ENCODE measurements at regions not wholly inside any gene's neighbourhood (a gene's known extent, or its start where the extent isn't known, plus 50 kb on each side); places are given as distances from the start of the nearest gene placed in this dataset.

DNA sequence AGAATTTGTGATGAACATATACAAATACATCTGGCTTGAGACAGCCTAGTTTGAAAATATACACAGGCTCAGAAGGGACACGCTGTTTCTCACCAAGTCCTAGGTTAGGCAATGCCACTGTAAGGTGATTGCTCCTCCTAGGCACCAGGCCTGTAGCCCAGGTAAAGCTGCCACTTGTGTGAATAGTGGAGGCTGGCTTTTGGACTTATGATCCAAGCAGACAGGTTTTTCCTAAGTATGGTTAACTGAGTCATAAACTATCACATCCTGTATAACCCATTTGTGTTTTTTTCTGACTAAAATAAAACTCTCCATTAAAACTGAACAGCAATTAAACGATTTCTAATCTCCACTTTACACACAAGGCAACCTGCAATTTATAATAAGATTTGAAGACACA lies 81.0 kb downstream of the SEMA4F start:
- no peak overlapping the region for H3K27ac Mint-ChIP-seq
- H3K27me3 Mint-ChIP-seq = peaks cover 26% of the 10 kb centered on the region
- Histone ChIP-seq H3K4me1 (ENCODE audit: control insufficient read depth, insufficient read depth, low read length, poor library complexity, severe bottlenecking) (no peaks in the 10 kb centered on the region), H3K4me3 (ENCODE audit: low read depth, low read length) (no peak overlapping the region), H3K9me3 (ENCODE audit: control insufficient read depth in 2 of 2, low read length in 2 of 2) (peaks cover 0 to 7% of the 10 kb centered on the region in 2 experiments), H3K27me3 (ENCODE audit: control insufficient read depth, insufficient read depth, low read length) (peaks cover 24% of the 10 kb centered on the region), H3K27ac (ENCODE audit: insufficient read depth, low read length, poor library complexity, severe bottlenecking) (no peak overlapping the region), H3K36me3 (ENCODE audit: control insufficient read depth, insufficient read depth, low read length) (no peaks in the 10 kb centered on the region)
- no peak for DNase-seq
- H3K4me3 Mint-ChIP-seq = no peak overlapping the region
- no peak for ATAC-seq (ENCODE audit: low read depth in 2 of 2)
- peaks cover 6% of the 10 kb centered on the region for H3K36me3 Mint-ChIP-seq
- H3K4me1 Mint-ChIP-seq = peaks cover 0 to 3% (median 0%) of the 10 kb centered on the region in 4 donors
- H3K9me3 Mint-ChIP-seq = peaks cover 0 to 12% (median 7%) of the 10 kb centered on the region in 7 donors

DNA sequence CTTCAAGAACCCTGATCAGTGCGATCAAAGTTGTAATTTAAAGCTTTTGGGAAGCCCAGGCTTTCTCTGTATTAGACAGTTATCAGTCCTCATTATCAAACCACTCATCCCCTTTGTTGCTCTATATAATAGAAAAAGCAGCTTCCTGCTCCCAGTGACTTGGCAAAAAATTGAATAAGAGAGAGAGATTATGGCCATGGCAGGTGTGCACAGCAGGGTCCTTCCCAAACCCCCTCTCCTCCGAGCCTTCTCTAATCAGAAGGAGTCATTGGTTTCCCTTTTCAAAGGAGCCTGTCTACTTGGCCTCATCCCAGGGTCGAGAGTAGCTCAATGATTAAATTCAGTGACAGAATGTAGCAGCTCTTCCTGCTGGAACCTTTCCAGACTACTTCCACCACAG lies 81.5 kb downstream of the SEMA4F start:
- Mint-ChIP-seq H3K4me3 (no peak overlapping the region), H3K27ac (no peak overlapping the region), H3K27me3 (peaks cover 22% of the 10 kb centered on the region), H3K4me1 (peaks cover 0 to 3% (median 0%) of the 10 kb centered on the region in 4 donors), H3K36me3 (peaks cover 6% of the 10 kb centered on the region), H3K9me3 (peaks cover 0 to 12% (median 7%) of the 10 kb centered on the region in 7 donors)
- H3K27ac ChIP-seq (ENCODE audit: insufficient read depth, low read length, poor library complexity, severe bottlenecking) = no peak overlapping the region
- H3K36me3 ChIP-seq (ENCODE audit: control insufficient read depth, insufficient read depth, low read length) = no peaks in the 10 kb centered on the region
- ATAC-seq (ENCODE audit: low read depth in 2 of 2) = no peak
- no peak overlapping the region for H3K4me3 ChIP-seq (ENCODE audit: low read depth, low read length)
- DNase-seq = no peak
- H3K9me3 ChIP-seq (ENCODE audit: control insufficient read depth in 2 of 2, low read length in 2 of 2) = peaks cover 0 to 7% of the 10 kb centered on the region in 2 experiments
- no peaks in the 10 kb centered on the region for H3K4me1 ChIP-seq (ENCODE audit: control insufficient read depth, insufficient read depth, low read length, poor library complexity, severe bottlenecking)
- H3K27me3 ChIP-seq (ENCODE audit: control insufficient read depth, insufficient read depth, low read length) = peaks cover 20% of the 10 kb centered on the region

DNA sequence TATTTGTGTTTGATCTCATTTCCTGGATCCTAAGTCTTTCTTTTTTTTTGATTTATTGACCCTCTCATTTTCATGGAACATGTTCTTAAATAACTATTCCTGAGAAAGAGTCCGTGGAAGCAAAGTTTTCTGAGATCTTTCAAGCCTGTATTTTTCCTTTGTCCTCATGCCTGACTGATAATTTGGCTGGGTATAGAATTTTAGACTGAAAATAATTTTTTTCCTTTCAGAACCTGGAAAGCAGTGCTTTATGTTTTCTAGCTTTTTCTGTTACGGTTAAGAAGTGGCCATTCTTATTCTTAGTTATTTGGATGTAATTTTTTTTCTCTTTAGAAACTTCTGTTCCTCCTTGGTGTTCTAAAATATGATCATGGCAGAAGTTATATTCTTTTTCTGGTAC lies 82.5 kb downstream of the SEMA4F start:
- no peak overlapping the region for H3K27ac Mint-ChIP-seq
- no peak overlapping the region for H3K4me3 ChIP-seq (ENCODE audit: low read depth, low read length)
- no peaks in the 10 kb centered on the region for H3K4me1 ChIP-seq (ENCODE audit: control insufficient read depth, insufficient read depth, low read length, poor library complexity, severe bottlenecking)
- peaks cover 0 to 7% of the 10 kb centered on the region in 2 experiments for H3K9me3 ChIP-seq (ENCODE audit: control insufficient read depth in 2 of 2, low read length in 2 of 2)
- no peak for ATAC-seq (ENCODE audit: low read depth in 2 of 2)
- peaks cover 0 to 11% (median 5%) of the 10 kb centered on the region in 7 donors for H3K9me3 Mint-ChIP-seq
- peaks cover 20% of the 10 kb centered on the region for H3K27me3 ChIP-seq (ENCODE audit: control insufficient read depth, insufficient read depth, low read length)
- peaks cover 15% of the 10 kb centered on the region for H3K27me3 Mint-ChIP-seq
- peaks cover 0 to 3% (median 0%) of the 10 kb centered on the region in 4 donors for H3K4me1 Mint-ChIP-seq
- H3K36me3 Mint-ChIP-seq = peaks cover 6% of the 10 kb centered on the region
- no peak for DNase-seq
- no peak overlapping the region for H3K27ac ChIP-seq (ENCODE audit: insufficient read depth, low read length, poor library complexity, severe bottlenecking)
- no peaks in the 10 kb centered on the region for H3K36me3 ChIP-seq (ENCODE audit: control insufficient read depth, insufficient read depth, low read length)
- no peak overlapping the region for H3K4me3 Mint-ChIP-seq

DNA sequence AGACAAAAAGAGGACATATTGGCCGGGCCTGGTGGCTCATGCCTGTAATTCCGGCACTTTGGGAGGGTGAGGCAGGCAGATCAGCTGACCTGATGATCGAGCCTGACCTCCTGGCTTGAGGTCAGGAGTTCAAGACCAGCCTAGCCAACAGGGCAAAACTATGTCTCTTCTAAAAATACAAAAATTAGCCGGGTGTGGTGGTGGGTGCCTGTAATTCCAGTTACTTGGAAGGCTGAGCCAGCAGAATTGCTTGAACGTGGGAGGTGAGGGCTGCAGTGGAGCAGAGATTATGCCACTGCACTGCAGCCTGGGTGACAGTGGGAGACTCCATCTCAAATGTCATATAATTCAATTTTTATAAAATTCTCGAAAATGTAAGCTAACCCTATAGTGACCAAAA lies 84.5 kb downstream of the SEMA4F start:
- Mint-ChIP-seq H3K27ac (no peak overlapping the region), H3K9me3 (peaks cover 0 to 12% (median 5%) of the 10 kb centered on the region in 7 donors), H3K4me3 (no peak overlapping the region), H3K4me1 (peaks cover 0 to 3% (median 0%) of the 10 kb centered on the region in 4 donors), H3K36me3 (peaks cover 6% of the 10 kb centered on the region), H3K27me3 (peaks cover 19% of the 10 kb centered on the region)
- ATAC-seq (ENCODE audit: low read depth in 2 of 2) (no peak), DNase-seq (no peak)
- Histone ChIP-seq H3K4me3 (ENCODE audit: low read depth, low read length) (no peak overlapping the region), H3K4me1 (ENCODE audit: control insufficient read depth, insufficient read depth, low read length, poor library complexity, severe bottlenecking) (no peaks in the 10 kb centered on the region), H3K9me3 (ENCODE audit: control insufficient read depth in 2 of 2, low read length in 2 of 2) (peaks cover 0 to 7% of the 10 kb centered on the region in 2 experiments), H3K27ac (ENCODE audit: insufficient read depth, low read length, poor library complexity, severe bottlenecking) (no peak overlapping the region), H3K27me3 (ENCODE audit: control insufficient read depth, insufficient read depth, low read length) (peaks cover 8% of the 10 kb centered on the region), H3K36me3 (ENCODE audit: control insufficient read depth, insufficient read depth, low read length) (no peaks in the 10 kb centered on the region)

DNA sequence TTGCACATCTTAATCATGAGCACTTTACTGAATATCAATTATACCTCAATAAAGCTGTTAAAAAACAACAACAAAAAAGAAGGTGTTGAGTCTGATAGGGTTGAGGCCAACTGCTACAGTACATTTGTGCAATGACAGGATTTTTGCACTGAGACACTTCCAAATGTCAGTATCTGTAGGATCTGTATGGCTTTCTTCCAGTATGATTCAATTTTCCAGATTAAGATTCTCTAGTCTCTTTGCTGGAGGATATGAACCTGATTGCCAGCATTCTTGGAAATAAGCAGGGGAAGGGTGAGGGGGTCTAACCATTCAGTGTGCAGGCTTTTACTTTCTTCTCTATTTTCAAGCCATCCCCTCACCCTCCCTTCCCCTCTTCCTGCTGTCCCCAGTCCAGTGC lies 85.1 kb downstream of the SEMA4F start:
- ATAC-seq (ENCODE audit: low read depth in 2 of 2) (no peak), DNase-seq (no peak)
- H3K36me3 Mint-ChIP-seq = peaks cover 6% of the 10 kb centered on the region
- Histone ChIP-seq H3K27me3 (ENCODE audit: control insufficient read depth, insufficient read depth, low read length) (peaks cover 8% of the 10 kb centered on the region), H3K9me3 (ENCODE audit: control insufficient read depth in 2 of 2, low read length in 2 of 2) (peaks cover 0 to 7% of the 10 kb centered on the region in 2 experiments), H3K27ac (ENCODE audit: insufficient read depth, low read length, poor library complexity, severe bottlenecking) (no peak overlapping the region), H3K4me3 (ENCODE audit: low read depth, low read length) (no peak overlapping the region), H3K4me1 (ENCODE audit: control insufficient read depth, insufficient read depth, low read length, poor library complexity, severe bottlenecking) (no peaks in the 10 kb centered on the region), H3K36me3 (ENCODE audit: control insufficient read depth, insufficient read depth, low read length) (no peaks in the 10 kb centered on the region)
- peaks cover 0 to 3% (median 0%) of the 10 kb centered on the region in 4 donors for H3K4me1 Mint-ChIP-seq
- no peak overlapping the region for H3K4me3 Mint-ChIP-seq
- peaks cover 19% of the 10 kb centered on the region for H3K27me3 Mint-ChIP-seq
- no peak overlapping the region for H3K27ac Mint-ChIP-seq
- peaks cover 0 to 12% (median 5%) of the 10 kb centered on the region in 7 donors for H3K9me3 Mint-ChIP-seq

DNA sequence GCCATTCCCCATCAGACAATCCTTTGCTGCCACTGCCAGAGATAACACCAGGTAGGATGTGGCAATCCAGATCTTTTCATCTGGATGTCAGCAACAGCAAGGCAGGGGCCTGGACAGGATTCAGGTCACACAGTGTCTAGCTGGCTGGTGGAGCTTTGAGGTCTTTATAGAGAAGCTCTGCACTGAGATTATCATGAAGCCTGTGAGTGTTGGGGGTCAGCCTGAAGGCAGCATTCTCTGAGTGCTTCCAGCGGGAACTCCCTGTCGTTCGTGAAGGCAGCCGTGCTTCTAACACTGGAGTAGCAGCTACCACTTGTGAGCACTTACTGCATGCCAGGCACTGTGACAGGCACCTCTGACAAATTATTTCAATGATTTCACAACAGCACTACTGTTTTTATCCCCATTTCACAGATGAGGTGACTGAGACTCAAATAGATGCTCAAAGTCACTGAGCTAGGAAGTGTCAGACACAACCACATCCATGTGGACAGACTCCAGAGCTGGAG lies 85.7 kb downstream of the SEMA4F start:
- no peak overlapping the region for H3K27ac ChIP-seq (ENCODE audit: insufficient read depth, low read length, poor library complexity, severe bottlenecking)
- H3K36me3 Mint-ChIP-seq = peaks cover 6% of the 10 kb centered on the region
- H3K4me1 Mint-ChIP-seq = peaks cover 0 to 3% (median 0%) of the 10 kb centered on the region in 4 donors
- H3K27ac Mint-ChIP-seq = no peak overlapping the region
- peaks cover 19% of the 10 kb centered on the region for H3K27me3 Mint-ChIP-seq
- peaks cover 0 to 12% (median 5%) of the 10 kb centered on the region in 7 donors for H3K9me3 Mint-ChIP-seq
- H3K9me3 ChIP-seq (ENCODE audit: control insufficient read depth in 2 of 2, low read length in 2 of 2) = peaks cover 0 to 7% of the 10 kb centered on the region in 2 experiments
- H3K36me3 ChIP-seq (ENCODE audit: control insufficient read depth, insufficient read depth, low read length) = no peaks in the 10 kb centered on the region
- ATAC-seq (ENCODE audit: low read depth in 2 of 2) (no peak), DNase-seq (no peak)
- H3K27me3 ChIP-seq (ENCODE audit: control insufficient read depth, insufficient read depth, low read length) = peaks cover 8% of the 10 kb centered on the region
- no peak overlapping the region for H3K4me3 Mint-ChIP-seq
- H3K4me1 ChIP-seq (ENCODE audit: control insufficient read depth, insufficient read depth, low read length, poor library complexity, severe bottlenecking) = no peaks in the 10 kb centered on the region
- no peak overlapping the region for H3K4me3 ChIP-seq (ENCODE audit: low read depth, low read length)

DNA sequence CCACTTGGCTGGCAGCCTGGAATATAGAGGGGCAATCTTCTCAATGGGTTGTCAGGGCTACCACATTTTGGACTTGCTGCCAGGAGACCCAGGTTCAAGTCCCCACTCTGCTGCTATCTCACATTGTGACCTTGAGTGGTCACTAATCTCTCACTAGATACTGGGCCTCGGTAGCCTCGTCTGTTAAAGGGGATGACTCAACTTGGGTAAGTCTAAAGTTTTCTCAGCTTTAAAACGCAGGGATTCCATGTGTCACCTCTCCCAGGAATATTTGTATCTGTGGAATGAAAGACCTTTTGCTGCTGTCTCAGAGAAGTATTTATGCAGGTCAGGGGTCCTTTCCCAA lies 86.3 kb downstream of the SEMA4F start:
- H3K4me1 ChIP-seq (ENCODE audit: control insufficient read depth, insufficient read depth, low read length, poor library complexity, severe bottlenecking) = no peaks in the 10 kb centered on the region
- H3K4me3 ChIP-seq (ENCODE audit: low read depth, low read length) = no peak overlapping the region
- Mint-ChIP-seq H3K4me3 (no peak overlapping the region), H3K36me3 (peaks cover 6% of the 10 kb centered on the region), H3K27ac (no peak overlapping the region), H3K9me3 (peaks cover 0 to 11% (median 5%) of the 10 kb centered on the region in 7 donors), H3K27me3 (peaks cover 19% of the 10 kb centered on the region), H3K4me1 (peaks cover 0 to under 1% (median 0%) of the 10 kb centered on the region in 4 donors)
- no peaks in the 10 kb centered on the region for H3K36me3 ChIP-seq (ENCODE audit: control insufficient read depth, insufficient read depth, low read length)
- DNase-seq = no peak
- H3K9me3 ChIP-seq (ENCODE audit: control insufficient read depth in 2 of 2, low read length in 2 of 2) = peaks cover 0 to 7% of the 10 kb centered on the region in 2 experiments
- peaks cover 5% of the 10 kb centered on the region for H3K27me3 ChIP-seq (ENCODE audit: control insufficient read depth, insufficient read depth, low read length)
- no peak overlapping the region for H3K27ac ChIP-seq (ENCODE audit: insufficient read depth, low read length, poor library complexity, severe bottlenecking)
- ATAC-seq (ENCODE audit: low read depth in 2 of 2) = no peak

DNA sequence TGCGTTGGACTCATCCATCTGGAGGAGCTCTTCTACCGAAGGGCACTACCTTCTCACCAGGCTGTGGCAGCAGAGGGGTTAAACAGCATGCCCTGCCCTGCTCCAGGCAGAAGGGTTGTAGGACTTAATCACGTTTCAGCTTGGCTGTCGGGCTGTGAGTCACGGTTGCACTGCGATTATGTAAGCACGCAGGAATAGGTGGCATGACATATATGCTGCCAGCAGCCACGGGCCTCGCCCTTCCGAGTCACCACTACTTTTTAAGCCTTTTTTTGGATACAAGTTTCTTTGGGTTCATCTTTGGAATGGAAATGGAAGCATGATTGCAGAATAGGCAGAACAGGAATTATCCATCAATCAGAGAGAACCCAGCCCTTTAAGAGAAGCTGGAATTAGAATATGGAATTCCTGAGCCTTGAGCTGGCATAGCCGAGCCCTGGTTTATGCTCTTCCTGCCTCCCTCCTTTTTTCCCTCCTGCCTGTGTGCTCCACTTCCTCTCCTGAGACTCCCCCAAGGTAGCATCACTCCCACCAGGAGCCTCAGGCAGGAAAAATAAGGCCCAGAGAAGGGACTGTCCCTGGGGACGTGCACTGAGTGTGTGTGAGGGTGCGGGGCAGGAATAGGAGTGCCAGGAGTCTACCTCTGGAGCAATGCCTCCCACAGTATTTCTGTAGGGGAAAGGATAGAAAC lies 86.8 kb downstream of the SEMA4F start:
- Histone ChIP-seq H3K27me3 (ENCODE audit: control insufficient read depth, insufficient read depth, low read length) (peaks cover 4% of the 10 kb centered on the region), H3K4me1 (ENCODE audit: control insufficient read depth, insufficient read depth, low read length, poor library complexity, severe bottlenecking) (no peaks in the 10 kb centered on the region), H3K9me3 (ENCODE audit: control insufficient read depth in 2 of 2, low read length in 2 of 2) (peaks cover 0 to 7% of the 10 kb centered on the region in 2 experiments), H3K27ac (ENCODE audit: insufficient read depth, low read length, poor library complexity, severe bottlenecking) (no peak overlapping the region), H3K36me3 (ENCODE audit: control insufficient read depth, insufficient read depth, low read length) (no peaks in the 10 kb centered on the region), H3K4me3 (ENCODE audit: low read depth, low read length) (no peak overlapping the region)
- H3K27ac Mint-ChIP-seq = no peak overlapping the region
- peaks cover 6% of the 10 kb centered on the region for H3K36me3 Mint-ChIP-seq
- no peaks in the 10 kb centered on the region for H3K4me1 Mint-ChIP-seq
- H3K4me3 Mint-ChIP-seq = no peak overlapping the region
- H3K27me3 Mint-ChIP-seq = peaks cover 15% of the 10 kb centered on the region
- DNase-seq (no peak), ATAC-seq (ENCODE audit: low read depth in 2 of 2) (no peak)
- H3K9me3 Mint-ChIP-seq = peaks cover 0 to 11% (median 5%) of the 10 kb centered on the region in 7 donors

All from CD4-positive, CD25-positive, alpha-beta regulatory T cell (primary cell).